Stomach smooth muscle (tissue), 2 donors: ENCODE measurements at regions not wholly inside any gene's neighbourhood (a gene's known extent, or its start where the extent isn't known, plus 50 kb on each side); places are given as distances from the start of the nearest gene placed in this dataset.
"Not testable (repeated sequence)": the region's sequence is repeated elsewhere in the genome, so short reads cannot be mapped to it uniquely, and the experiment has no call there.

Experiments used
- H3K27ac ChIP-seq: one replicate; pipeline ENCODE4 v1.7.0; 2013; ENCODE audit warnings: mild to moderate bottlenecking, low read length, inconsistent platforms
- H3K27me3 ChIP-seq, 2 donors: one replicate each; pipeline ENCODE4 v1.7.0; 2013; ENCODE audit warnings: low read length in 2 of 2; ENCODE audit not compliant: insufficient read depth in 2 of 2, control insufficient read depth in 1 of 2
- H3K36me3 ChIP-seq, 2 donors: one replicate each; pipeline ENCODE4 v1.7.0; 2013; ENCODE audit warnings: low read length in 2 of 2; ENCODE audit not compliant: control insufficient read depth in 2 of 2, insufficient read depth in 2 of 2
- H3K4me1 ChIP-seq: one replicate; pipeline ENCODE4 v1.7.0; 2013; ENCODE audit warnings: low read length; ENCODE audit not compliant: control insufficient read depth, insufficient read depth
- H3K4me3 ChIP-seq, 2 donors: one replicate each; pipeline ENCODE4 v1.7.0; 2013; ENCODE audit warnings: low read length in 2 of 2
- H3K9ac ChIP-seq, 2 donors: one replicate each; pipeline ENCODE4 v1.7.0; 2013; ENCODE audit warnings: low read length in 2 of 2, mild to moderate bottlenecking in 1 of 2
- H3K9me3 ChIP-seq, 2 donors: one replicate each; pipeline ENCODE4 v1.7.0; 2013; ENCODE audit warnings: low read length in 2 of 2; ENCODE audit not compliant: control insufficient read depth in 2 of 2
- donor health status: healthy.
- donor health status: Pancreatic carcinoma.

DNA sequence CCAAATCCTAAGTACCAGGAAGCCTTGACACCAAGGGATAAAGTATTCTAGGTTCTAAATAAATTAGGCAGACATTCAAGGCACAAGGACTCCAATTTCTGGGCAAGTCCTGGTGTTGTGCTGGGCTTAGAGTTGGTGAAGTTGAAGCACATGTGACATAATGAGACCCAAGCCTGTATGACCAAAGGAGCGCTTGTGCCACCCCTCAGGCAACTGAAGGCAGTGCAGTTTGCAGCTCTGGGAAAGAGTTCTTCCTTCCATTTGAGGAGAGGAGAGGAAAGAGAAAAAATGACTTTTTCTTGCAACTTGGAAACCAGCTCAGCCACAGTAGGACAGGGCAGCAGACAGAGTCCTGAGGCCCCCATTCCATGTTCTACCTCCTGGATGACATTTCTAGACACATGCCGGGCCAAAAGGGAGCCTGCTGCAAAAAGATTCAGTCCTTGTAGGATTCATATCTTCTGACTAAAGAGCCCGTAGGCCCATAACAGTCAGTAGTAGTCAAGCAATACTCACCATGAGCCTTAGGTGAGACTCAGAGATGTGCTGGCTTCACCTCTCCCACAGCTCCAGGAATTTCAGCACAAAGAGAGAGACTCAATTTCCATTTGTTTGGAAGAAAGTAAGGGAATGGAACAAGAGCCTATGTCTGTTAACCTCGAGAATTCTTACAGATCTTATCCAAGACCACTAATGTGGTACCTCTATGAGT lies 588.8 kb upstream of the BCHE start:
- Histone ChIP-seq H3K27ac (no peak overlapping the region), H3K9me3 (no peaks in the 10 kb centered on the region), H3K4me3 (no peak overlapping the region), H3K9ac (no peak overlapping the region), H3K27me3 (no peaks in the 10 kb centered on the region), H3K36me3 (no peaks in the 10 kb centered on the region), H3K4me1 (no peaks in the 10 kb centered on the region)

DNA sequence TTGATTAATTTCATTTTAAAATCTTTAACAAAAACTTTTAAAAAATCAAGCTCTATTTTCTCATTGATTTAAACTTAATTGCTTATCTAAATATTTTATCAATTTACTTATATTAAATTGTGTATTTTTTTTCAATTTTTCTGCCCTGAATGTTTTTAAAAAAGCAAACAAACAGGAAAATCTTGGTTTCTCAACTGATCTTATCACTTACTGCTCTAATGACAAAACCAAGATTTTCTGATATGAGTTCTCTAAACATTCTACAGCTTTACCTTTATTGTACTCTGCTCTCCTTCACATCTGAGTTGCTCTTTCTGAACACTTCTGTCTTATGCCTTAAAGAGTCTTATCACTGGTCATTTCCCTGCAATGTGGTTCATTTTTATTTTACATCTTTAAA lies 587.8 kb upstream of the BCHE start:
- H3K36me3 ChIP-seq: no peaks in the 10 kb centered on the region
- H3K4me1 ChIP-seq: no peaks in the 10 kb centered on the region
- H3K27me3 ChIP-seq: no peaks in the 10 kb centered on the region
- H3K9me3 ChIP-seq: no peaks in the 10 kb centered on the region
- no peak overlapping the region for H3K9ac ChIP-seq
- no peak overlapping the region for H3K27ac ChIP-seq
- H3K4me3 ChIP-seq: no peak overlapping the region

DNA sequence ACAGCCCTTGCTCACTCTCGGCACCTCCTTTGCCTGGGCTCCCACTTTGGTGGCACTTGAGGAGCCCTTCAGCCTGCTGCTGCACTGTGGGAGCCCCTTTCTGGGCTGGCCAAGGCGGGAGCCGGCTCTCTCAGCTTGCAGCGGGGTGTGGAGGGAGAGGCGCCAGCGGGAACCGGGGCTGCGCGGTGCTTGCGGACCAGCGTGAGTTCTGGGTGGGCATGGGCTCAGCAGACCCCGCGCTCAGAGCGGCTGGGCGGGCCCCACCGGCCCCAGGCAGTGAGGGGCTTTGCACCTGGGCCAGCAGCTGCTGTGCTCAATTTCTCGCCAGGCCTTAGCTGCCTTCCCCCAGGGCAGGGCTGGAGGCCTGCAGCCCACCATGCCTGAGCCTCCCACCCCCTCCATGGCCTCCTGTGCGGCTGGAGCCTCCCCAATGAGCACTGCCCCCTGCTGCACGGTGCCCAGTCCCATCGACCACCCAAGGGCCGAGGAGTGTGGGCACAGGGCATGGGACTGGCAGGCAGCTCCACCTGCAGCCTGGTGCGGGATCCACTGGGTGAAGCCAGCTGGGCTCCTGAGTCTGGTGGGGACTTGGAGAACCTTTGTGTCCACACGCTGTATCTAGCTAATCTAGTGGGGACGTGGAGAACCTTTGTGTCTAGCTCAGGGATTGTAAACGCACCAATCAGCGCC lies 586.7 kb upstream of the BCHE start:
- H3K4me1 ChIP-seq, H3K27ac ChIP-seq, H3K4me3 ChIP-seq, H3K9me3 ChIP-seq, H3K27me3 ChIP-seq, H3K9ac ChIP-seq, H3K36me3 ChIP-seq: not testable (repeated sequence)

DNA sequence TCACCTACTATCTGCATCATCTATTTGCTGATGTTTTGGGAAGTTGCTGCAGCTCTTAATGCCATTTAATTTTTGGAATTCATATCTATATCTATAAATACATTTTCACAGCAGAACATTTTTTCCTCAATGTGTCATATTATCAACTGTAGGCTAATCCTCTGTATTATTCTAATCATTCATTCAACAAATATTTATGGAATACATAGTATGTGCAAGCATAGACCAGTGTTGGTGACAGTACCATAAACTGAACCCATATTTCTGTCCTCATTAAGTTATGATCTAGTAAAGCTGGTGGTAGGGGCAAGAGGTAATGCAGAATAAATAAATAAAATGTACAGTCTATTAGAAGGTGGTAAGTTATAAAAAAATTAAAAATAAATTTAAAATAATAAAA lies 585.3 kb upstream of the BCHE start:
- Histone ChIP-seq H3K36me3 (no peaks in the 10 kb centered on the region), H3K9me3 (no peaks in the 10 kb centered on the region), H3K27ac (no peak overlapping the region), H3K27me3 (no peaks in the 10 kb centered on the region), H3K4me3 (no peak overlapping the region), H3K4me1 (no peaks in the 10 kb centered on the region), H3K9ac (no peak overlapping the region)

DNA sequence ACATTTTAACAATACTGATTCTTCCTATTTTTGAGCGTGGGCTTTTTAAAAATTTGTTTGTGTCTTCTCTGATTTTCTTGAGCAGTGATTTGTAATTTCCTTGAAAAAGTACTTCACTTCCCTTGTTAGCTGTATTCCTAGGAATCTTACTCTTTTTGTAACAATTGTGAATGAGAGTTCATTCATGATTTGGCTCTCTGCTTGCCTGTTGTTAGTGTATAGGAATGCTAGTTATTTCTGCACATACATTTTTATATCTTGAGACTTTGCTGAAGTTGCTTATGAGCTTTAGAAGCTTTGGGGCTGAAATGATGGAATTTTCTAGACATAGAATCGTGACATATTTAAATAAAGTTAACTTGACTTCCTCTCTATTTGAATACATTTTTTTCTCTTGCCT lies 582.8 kb upstream of the BCHE start:
- H3K36me3 ChIP-seq: no peaks in the 10 kb centered on the region
- no peak overlapping the region for H3K4me3 ChIP-seq
- no peaks in the 10 kb centered on the region for H3K4me1 ChIP-seq
- H3K9me3 ChIP-seq: no peaks in the 10 kb centered on the region
- H3K9ac ChIP-seq: no peak overlapping the region
- H3K27ac ChIP-seq: no peak overlapping the region
- no peaks in the 10 kb centered on the region for H3K27me3 ChIP-seq

DNA sequence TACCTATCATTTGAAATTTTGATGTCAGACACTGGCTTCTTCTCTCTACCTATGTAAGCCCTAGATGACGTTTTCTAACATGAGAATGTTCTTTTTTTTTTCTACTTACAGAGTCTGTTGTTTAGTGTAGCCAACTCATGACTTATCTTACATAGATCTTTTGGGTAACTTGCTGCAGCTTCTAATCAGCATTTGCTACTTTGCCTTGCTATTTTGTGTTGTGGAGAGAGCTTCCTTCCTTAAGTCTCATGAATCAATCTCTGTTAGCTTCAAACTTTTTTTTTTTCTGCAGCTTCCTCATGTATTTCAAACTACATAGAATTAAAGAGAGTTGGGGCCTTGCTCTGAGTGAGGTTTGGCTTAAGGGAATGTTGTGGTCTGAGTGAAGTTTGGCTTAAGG lies 568.7 kb upstream of the BCHE start:
- H3K4me1 ChIP-seq: no peaks in the 10 kb centered on the region

DNA sequence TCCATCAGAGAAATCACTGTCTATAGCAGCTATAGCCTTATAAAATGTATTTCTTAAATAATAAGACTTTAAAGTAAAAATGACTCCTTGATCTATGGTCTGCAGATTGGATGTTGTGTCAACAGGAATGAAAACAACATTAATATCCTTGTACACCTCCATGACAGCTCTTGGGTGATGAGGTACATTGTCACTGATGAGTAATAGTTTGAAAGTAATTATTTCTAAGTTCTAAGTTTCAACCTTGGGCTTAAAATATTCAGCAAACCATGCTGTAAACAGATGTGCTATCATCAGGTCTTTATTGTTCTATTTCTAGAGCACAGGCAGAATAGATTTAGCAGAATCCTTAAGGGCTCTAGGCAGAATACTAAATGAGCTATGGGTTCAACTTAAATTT lies 568.2 kb upstream of the BCHE start:
- H3K4me3 ChIP-seq: no peak overlapping the region
- H3K36me3 ChIP-seq: no peaks in the 10 kb centered on the region
- no peaks in the 10 kb centered on the region for H3K9me3 ChIP-seq
- no peaks in the 10 kb centered on the region for H3K4me1 ChIP-seq
- no peaks in the 10 kb centered on the region for H3K27me3 ChIP-seq
- no peak overlapping the region for H3K27ac ChIP-seq
- H3K9ac ChIP-seq: no peak overlapping the region

More for the DNA sequence above, 568.7 kb upstream of the BCHE start:
- Histone ChIP-seq H3K9me3 (no peaks in the 10 kb centered on the region), H3K9ac (no peak overlapping the region), H3K27me3 (no peaks in the 10 kb centered on the region), H3K36me3 (no peaks in the 10 kb centered on the region), H3K4me3 (no peak overlapping the region), H3K27ac (no peak overlapping the region)

DNA sequence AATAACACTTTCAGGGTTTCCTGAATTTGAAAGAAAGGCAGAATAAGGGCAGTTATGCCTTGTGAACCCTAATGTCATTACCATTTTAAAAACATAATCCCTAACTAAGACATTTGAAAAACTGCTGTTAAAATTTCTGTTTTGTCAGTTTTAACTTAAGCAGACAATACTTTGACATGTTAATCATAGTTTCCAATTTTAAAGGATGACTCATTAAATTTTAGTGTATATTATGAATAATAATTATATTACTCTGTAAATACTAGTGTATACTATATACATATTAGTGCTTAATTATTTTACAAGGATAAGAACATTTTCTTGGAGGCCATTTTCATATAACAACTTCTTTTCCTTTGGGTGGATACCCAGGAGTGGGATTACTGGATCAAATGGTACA lies 553.1 kb upstream of the BCHE start:
- Histone ChIP-seq H3K27me3 (no peaks in the 10 kb centered on the region), H3K36me3 (no peaks in the 10 kb centered on the region)

DNA sequence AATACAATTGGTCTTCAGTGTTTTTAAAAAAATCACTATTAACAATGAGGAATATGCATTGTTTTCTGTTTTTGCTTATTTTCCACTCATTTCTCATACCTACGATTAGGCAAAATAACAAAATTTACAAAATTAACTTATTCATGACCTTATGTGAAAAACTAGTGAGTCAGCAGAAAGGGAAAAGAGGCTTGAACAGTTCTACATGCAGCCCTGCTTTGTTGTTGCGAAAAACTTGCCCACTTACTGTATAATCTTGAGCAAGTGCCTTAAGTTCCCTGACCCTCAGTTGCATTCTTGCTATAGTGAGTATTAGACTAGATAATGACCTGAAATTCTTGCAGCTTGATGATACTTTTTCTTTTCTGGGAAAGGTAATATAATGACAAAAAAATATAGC lies 551.1 kb upstream of the BCHE start:
- Histone ChIP-seq H3K9ac (no peak overlapping the region), H3K36me3 (no peaks in the 10 kb centered on the region), H3K27ac (no peak overlapping the region), H3K4me1 (no peaks in the 10 kb centered on the region), H3K9me3 (no peaks in the 10 kb centered on the region), H3K27me3 (no peaks in the 10 kb centered on the region), H3K4me3 (no peak overlapping the region)

More for the DNA sequence above, 553.1 kb upstream of the BCHE start:
- no peak overlapping the region for H3K4me3 ChIP-seq
- H3K27ac ChIP-seq: no peak overlapping the region
- no peak overlapping the region for H3K9ac ChIP-seq
- H3K9me3 ChIP-seq: no peaks in the 10 kb centered on the region
- H3K4me1 ChIP-seq: no peaks in the 10 kb centered on the region

DNA sequence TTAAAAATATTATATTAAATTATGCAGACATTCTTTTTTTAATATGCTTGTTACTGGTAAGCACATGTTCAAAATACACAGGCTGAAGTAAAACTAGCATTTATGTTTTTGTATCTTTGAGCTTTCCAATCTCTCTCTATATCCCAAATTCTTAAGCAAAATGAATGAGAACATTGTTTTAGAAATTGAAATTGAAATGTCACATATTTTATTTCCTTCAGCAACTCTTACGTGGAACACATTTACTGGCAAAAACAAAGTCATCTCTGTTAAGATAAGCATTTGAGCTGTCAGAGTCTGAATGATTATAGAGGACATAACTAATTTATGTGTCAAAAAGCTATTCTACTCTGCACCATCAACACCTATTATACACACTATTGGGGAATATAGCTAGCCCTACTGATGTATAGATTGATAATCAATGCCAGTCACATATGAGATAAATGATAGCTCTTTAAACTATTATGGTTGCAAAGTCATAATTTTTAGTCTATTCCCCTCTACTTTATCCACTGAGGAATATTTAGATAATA lies 535.4 kb upstream of the BCHE start:
- peaks cover 0 to 4% of the 10 kb centered on the region in 2 donors for H3K9me3 ChIP-seq
- H3K36me3 ChIP-seq: no peaks in the 10 kb centered on the region
- H3K27ac ChIP-seq: no peak overlapping the region
- H3K4me3 ChIP-seq: no peak overlapping the region
- H3K4me1 ChIP-seq: peaks cover 3% of the 10 kb centered on the region
- no peaks in the 10 kb centered on the region for H3K27me3 ChIP-seq
- no peak overlapping the region for H3K9ac ChIP-seq

DNA sequence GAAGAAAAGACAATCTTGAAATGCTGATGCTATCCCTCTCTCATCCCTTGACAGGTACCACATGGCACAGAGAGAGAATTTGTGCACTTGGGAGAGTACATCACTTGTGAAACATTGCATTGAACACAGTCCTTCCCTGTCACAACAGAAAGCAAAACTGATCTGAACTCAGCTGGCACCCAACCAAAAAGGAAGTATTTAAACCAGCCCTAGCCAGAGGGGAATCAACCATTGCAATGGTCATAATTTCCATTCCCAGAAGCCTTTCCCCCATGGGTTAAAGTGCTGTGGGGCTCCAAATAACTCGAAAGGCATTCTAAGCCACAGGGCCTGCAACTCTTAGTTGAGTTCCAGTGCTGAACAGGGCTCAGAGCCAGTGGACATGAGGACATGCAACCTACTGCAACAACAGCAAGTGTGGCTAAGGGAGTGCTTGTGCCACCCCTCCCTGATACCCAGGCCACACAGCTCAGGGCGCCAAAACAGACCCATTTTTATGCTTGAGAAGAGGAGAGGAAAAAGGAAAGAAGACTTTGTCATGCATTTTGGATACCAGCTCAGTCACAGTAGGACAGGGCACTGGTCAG lies 530.8 kb upstream of the BCHE start:
- Histone ChIP-seq H3K9me3 (peaks cover 0 to 4% of the 10 kb centered on the region in 2 donors), H3K27me3 (no peaks in the 10 kb centered on the region), H3K4me3 (no peak overlapping the region), H3K4me1 (peaks cover 3% of the 10 kb centered on the region), H3K36me3 (no peaks in the 10 kb centered on the region), H3K27ac (no peak overlapping the region), H3K9ac (no peak overlapping the region)
